GM18499 (cell line): ENCODE measurements at regions not wholly inside any gene's neighbourhood (a gene's known extent, or its start where the extent isn't known, plus 50 kb on each side); places are given as distances from the start of the nearest gene placed in this dataset.
"Not testable (repeated sequence)": the region's sequence is repeated elsewhere in the genome, so short reads cannot be mapped to it uniquely, and the experiment has no call there.

Source experiments
- ATAC-seq: cut with Tn5 transposase; IDR thresholded peaks from one replicate; pipeline ENCODE4 v1.9.1; 2021; ENCODE audit warnings: moderate number of reproducible peaks; ENCODE audit not compliant: insufficient read depth, unreplicated experiment

GRCh38 chr5:120174089-120174488 is 290.0 kb upstream of the PRR16 start:
- no peak for ATAC-seq

GRCh38 chr5:120181238-120181637 is 282.9 kb upstream of the PRR16 start:
- ATAC-seq: not testable (repeated sequence)

- not testable (repeated sequence) for ATAC-seq
Measured at GRCh38 chr5:120194650-120195049, 269.4 kb upstream of the PRR16 start.

- no peak for ATAC-seq
Measured at GRCh38 chr5:120199559-120199958, 264.5 kb upstream of the PRR16 start.

- ATAC-seq: no peak
Measured at GRCh38 chr5:120207129-120207528, 257.0 kb upstream of the PRR16 start.

GRCh38 chr5:120217001-120217400 is 247.1 kb upstream of the PRR16 start:
- ATAC-seq: no peak

- no peak for ATAC-seq
Measured at GRCh38 chr5:120219988-120220387, 244.1 kb upstream of the PRR16 start.

- no peak for ATAC-seq
Measured at GRCh38 chr5:120225524-120225923, 238.6 kb upstream of the PRR16 start.

- ATAC-seq: no peak
Measured at GRCh38 chr5:120228262-120229031, 235.7 kb upstream of the PRR16 start.

- ATAC-seq: no peak
Measured at GRCh38 chr5:120229036-120229435, 235.1 kb upstream of the PRR16 start.

- no peak for ATAC-seq
Measured at GRCh38 chr5:120231563-120231962, 232.5 kb upstream of the PRR16 start.

- no peak for ATAC-seq
Measured at GRCh38 chr5:120236360-120236759, 227.7 kb upstream of the PRR16 start.

- no peak for ATAC-seq
Measured at GRCh38 chr5:120239086-120239485, 225.0 kb upstream of the PRR16 start.

- ATAC-seq: no peak
Measured at GRCh38 chr5:120240706-120241105, 223.4 kb upstream of the PRR16 start.

GRCh38 chr5:120241400-120241799 is 222.7 kb upstream of the PRR16 start:
- ATAC-seq: no peak

GRCh38 chr5:120251898-120252297 is 212.2 kb upstream of the PRR16 start:
- no peak for ATAC-seq

GRCh38 chr5:120252839-120253238 is 211.3 kb upstream of the PRR16 start:
- no peak for ATAC-seq

- ATAC-seq: no peak
Measured at GRCh38 chr5:120254385-120254784, 209.7 kb upstream of the PRR16 start.

- no peak for ATAC-seq
Measured at GRCh38 chr5:120255214-120255613, 208.9 kb upstream of the PRR16 start.

GRCh38 chr5:120256376-120256775 is 207.7 kb upstream of the PRR16 start:
- no peak for ATAC-seq

GRCh38 chr5:120257358-120257971 is 206.6 kb upstream of the PRR16 start:
- no peak for ATAC-seq

- no peak for ATAC-seq
Measured at GRCh38 chr5:120258123-120258522, 206.0 kb upstream of the PRR16 start.
